ENCODE measurements at regions not wholly inside any gene's neighbourhood (a gene's known extent, or its start where the extent isn't known, plus 50 kb on each side); places are given as distances from the start of the nearest gene placed in this dataset.

GRCh38 chr10:78776756-78777155, 292.0 kb upstream of the ZMIZ1 start:
- no peak for TF ChIP-seq CEBPB (IDR thresholded peaks at IDR 0.05)
- TF ChIP-seq RAD21 (IDR thresholded peaks at IDR 0.05; ENCODE audit: low read depth), result no peak
- TF ChIP-seq EGR1 (IDR thresholded peaks at IDR 0.05), result no peak
- TF ChIP-seq EP300 (IDR thresholded peaks at IDR 0.05; ENCODE audit: borderline replicate concordance), result no peak
- no peak for TF ChIP-seq TAF1 (IDR thresholded peaks at IDR 0.05; ENCODE audit: low read depth)
- TF ChIP-seq CREB1 (IDR thresholded peaks at IDR 0.05; ENCODE audit: low read depth), result no peak
- TF ChIP-seq MAX (IDR thresholded peaks at IDR 0.05), result no peak

All from Ishikawa (cell line).